ENCODE measurements at regions not wholly inside any gene's neighbourhood (a gene's known extent, or its start where the extent isn't known, plus 50 kb on each side); places are given as distances from the start of the nearest gene placed in this dataset.

DNA sequence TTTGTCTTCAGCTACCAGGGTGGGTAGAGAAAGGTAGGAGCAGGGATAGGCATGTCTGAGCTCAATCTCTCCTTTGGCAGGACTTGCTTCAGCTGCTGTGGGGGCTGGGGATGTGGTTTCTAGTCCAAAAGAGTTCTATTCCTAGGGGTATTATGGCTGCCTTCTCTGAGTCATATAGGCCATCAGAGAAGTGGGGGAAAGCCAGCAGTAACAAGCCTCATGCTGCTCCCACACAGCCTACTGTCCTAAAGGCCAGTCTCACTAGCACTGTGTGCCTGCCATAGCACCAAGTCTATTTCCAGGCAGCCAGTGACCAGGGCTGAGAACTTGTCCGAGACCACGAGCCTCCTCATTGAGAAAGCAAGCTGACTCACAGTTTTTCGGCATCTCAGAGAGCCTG lies 270.6 kb downstream of the DCAF12L2 start:
- TF ChIP-seq, protein P1, sequence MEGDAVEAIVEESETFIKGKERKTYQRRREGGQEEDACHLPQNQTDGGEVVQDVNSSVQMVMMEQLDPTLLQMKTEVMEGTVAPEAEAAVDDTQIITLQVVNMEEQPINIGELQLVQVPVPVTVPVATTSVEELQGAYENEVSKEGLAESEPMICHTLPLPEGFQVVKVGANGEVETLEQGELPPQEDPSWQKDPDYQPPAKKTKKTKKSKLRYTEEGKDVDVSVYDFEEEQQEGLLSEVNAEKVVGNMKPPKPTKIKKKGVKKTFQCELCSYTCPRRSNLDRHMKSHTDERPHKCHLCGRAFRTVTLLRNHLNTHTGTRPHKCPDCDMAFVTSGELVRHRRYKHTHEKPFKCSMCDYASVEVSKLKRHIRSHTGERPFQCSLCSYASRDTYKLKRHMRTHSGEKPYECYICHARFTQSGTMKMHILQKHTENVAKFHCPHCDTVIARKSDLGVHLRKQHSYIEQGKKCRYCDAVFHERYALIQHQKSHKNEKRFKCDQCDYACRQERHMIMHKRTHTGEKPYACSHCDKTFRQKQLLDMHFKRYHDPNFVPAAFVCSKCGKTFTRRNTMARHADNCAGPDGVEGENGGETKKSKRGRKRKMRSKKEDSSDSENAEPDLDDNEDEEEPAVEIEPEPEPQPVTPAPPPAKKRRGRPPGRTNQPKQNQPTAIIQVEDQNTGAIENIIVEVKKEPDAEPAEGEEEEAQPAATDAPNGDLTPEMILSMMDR (IDR thresholded peaks at IDR 0.05): no peak
- H3K36me3 Mint-ChIP-seq (ENCODE audit: low read depth): no peaks in the 10 kb centered on the region
- peaks cover 48% of the 10 kb centered on the region for H3K9me3 Mint-ChIP-seq (ENCODE audit: low read depth)
- H3K27ac Mint-ChIP-seq (ENCODE audit: unreplicated experiment): no peak overlapping the region
- H3K4me3 Mint-ChIP-seq (ENCODE audit: unreplicated experiment): no peak overlapping the region
- H3K27me3 Mint-ChIP-seq (ENCODE audit: low read depth): no peaks in the 10 kb centered on the region
- DNase-seq (ENCODE audit: low spot score): no peak
- no peaks in the 10 kb centered on the region for H3K4me1 Mint-ChIP-seq (ENCODE audit: low read depth)

DNA sequence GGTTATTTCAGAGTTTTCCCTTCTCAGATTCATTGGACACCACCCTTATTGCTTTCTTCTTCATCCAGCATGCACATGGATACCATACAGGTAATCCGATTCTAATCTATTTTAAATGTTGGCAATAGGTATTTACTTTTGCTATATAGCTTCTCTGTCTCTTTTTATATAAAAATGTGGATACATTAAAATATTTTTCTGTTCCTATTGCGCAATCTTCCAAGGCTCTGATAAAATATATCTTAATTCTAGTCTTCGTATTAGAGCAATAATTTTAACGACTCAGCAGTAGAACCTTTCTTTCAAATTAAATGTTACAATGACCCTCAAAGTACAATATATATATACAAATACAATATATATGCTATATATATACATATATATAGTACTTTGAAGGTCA lies 239.8 kb downstream of the DCAF12L2 start:
- Mint-ChIP-seq H3K4me3 (ENCODE audit: unreplicated experiment) (no peak overlapping the region), H3K4me1 (ENCODE audit: low read depth) (no peaks in the 10 kb centered on the region), H3K36me3 (ENCODE audit: low read depth) (no peaks in the 10 kb centered on the region), H3K27ac (ENCODE audit: unreplicated experiment) (no peak overlapping the region), H3K9me3 (ENCODE audit: low read depth) (peaks cover 36% of the 10 kb centered on the region), H3K27me3 (ENCODE audit: low read depth) (no peaks in the 10 kb centered on the region)
- TF ChIP-seq, protein P1 (IDR thresholded peaks at IDR 0.05): no peak
- no peak for DNase-seq (ENCODE audit: low spot score)

DNA sequence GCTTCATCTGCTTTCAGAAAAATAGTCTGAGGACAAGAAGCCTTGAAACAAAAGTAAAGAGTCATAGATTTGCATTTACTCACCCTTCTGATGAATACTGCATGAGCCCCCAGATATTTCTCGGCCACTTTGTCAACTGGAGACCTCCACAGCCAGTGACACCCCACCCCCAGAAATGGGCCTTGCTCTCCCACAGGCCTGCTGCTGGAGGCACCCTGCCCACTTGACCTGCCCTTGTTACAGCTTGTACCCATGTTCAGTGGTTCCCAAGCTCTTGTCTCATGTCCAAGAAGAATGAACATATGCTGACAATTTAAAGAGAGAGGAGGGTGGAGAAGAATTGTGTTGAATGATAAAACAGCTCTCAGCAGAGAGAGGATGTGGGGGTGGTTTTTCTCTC lies 225.1 kb downstream of the DCAF12L2 start:
- no peak overlapping the region for H3K27ac Mint-ChIP-seq (ENCODE audit: unreplicated experiment)
- peaks cover 26% of the 10 kb centered on the region for H3K9me3 Mint-ChIP-seq (ENCODE audit: low read depth)
- H3K36me3 Mint-ChIP-seq (ENCODE audit: low read depth): no peaks in the 10 kb centered on the region
- no peak for DNase-seq (ENCODE audit: low spot score)
- H3K4me1 Mint-ChIP-seq (ENCODE audit: low read depth): no peaks in the 10 kb centered on the region
- no peak overlapping the region for H3K4me3 Mint-ChIP-seq (ENCODE audit: unreplicated experiment)
- TF ChIP-seq, protein P1 (IDR thresholded peaks at IDR 0.05): no peak
- no peaks in the 10 kb centered on the region for H3K27me3 Mint-ChIP-seq (ENCODE audit: low read depth)

DNA sequence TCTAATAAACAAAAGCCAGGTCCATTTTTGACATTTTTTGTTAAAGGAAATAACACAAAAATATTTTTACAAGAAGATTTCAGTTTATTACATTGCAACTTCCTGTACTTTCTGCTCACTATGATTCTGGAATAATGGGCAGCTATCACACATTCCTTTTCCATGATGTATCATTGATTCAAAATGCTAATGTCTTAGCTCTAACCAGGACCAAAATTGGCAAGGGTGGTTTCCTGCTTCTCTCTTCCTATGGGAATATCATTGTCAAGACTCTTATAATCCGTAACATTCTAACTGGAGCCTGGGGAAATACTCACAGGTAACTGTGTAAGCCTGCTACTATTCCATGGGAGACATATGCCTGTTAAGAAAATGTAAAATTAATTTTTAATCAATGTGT lies 218.6 kb downstream of the DCAF12L2 start:
- H3K27me3 Mint-ChIP-seq (ENCODE audit: low read depth): no peaks in the 10 kb centered on the region
- no peak for DNase-seq (ENCODE audit: low spot score)
- H3K27ac Mint-ChIP-seq (ENCODE audit: unreplicated experiment): no peak overlapping the region
- H3K36me3 Mint-ChIP-seq (ENCODE audit: low read depth): no peaks in the 10 kb centered on the region
- no peak overlapping the region for H3K4me3 Mint-ChIP-seq (ENCODE audit: unreplicated experiment)
- TF ChIP-seq, protein P1 (IDR thresholded peaks at IDR 0.05): no peak
- peaks cover 6% of the 10 kb centered on the region for H3K9me3 Mint-ChIP-seq (ENCODE audit: low read depth)
- no peaks in the 10 kb centered on the region for H3K4me1 Mint-ChIP-seq (ENCODE audit: low read depth)

DNA sequence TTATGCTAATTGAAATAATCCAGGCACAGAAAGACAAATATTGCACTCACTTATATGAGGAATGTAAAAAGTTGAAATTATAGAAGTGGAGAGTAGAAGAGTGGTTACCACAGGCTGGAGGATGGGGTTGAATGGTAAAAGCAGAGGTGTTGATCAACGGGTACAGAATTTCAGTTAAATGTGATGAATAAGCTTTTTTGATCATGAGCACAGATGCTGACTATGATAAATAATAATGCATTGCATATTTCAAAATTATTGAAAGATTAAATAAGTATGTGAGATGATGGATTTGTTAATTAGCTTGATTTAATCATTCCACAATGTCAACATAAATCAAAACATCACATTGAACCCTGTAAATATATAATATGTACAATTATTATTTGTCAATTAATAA lies 213.1 kb downstream of the DCAF12L2 start:
- H3K27ac Mint-ChIP-seq (ENCODE audit: unreplicated experiment): no peak overlapping the region
- TF ChIP-seq, protein P1 (IDR thresholded peaks at IDR 0.05): no peak
- no peaks in the 10 kb centered on the region for H3K36me3 Mint-ChIP-seq (ENCODE audit: low read depth)
- no peaks in the 10 kb centered on the region for H3K4me1 Mint-ChIP-seq (ENCODE audit: low read depth)
- peaks cover 6% of the 10 kb centered on the region for H3K9me3 Mint-ChIP-seq (ENCODE audit: low read depth)
- no peak overlapping the region for H3K4me3 Mint-ChIP-seq (ENCODE audit: unreplicated experiment)
- no peak for DNase-seq (ENCODE audit: low spot score)
- no peaks in the 10 kb centered on the region for H3K27me3 Mint-ChIP-seq (ENCODE audit: low read depth)

All from chondrocyte (in vitro differentiated cells).